MV-4-11 (cell line): ENCODE measurements at regions not wholly inside any gene's neighbourhood (a gene's known extent, or its start where the extent isn't known, plus 50 kb on each side); places are given as distances from the start of the nearest gene placed in this dataset.

Experiments used
- DNase-seq: peaks from one replicate; lab custom pipeline; 2025; lab: John Stamatoyannopoulos, UW

DNA sequence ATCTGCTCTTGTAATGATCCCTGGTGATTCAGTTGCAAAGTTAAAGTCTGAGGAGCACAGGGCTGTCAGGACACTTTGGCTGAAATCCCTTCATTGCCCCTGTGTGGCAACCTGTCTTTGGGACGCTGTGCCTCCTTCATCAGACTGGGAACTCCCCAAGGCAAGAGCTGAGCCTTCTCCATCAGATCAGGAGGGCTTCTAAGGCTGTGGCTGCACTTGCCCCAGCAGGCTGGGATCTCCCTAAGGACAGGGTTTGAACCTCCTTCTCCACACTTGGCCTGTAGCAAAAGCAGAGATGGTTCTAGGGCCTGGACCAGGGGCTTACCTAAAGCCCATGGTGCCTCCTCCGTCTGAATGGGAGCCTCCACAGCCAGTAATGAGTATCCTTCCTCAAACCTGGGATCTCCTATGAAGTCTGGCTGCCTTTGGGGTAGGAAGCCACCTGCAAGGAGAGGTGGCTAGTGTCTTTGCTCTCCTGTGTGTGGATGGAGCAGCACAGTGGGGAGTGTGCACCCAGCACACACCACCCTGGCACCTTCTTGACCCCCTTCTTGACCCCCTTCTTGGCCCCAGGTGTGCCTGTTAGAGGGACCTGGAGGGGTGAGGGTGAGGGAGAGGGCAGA lies 79.0 kb upstream of the NKD1 start:
- DNase-seq: no peak

DNA sequence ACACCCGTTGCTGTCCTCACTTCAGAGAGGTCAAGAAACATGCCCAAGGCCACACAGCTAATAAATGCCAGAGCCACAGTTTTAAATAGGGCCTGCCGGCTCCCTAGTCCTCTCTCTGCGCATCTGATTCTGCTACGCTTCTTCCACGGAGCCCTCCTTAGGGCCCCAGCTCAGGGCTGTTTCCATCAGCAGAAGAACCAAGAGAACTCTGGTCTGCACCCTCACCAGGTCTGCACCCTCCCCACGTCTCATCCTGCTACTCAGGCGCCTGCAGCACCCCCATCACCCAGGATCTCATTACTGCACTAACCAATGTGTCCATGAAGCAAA lies 79.5 kb upstream of the NKD1 start:
- DNase-seq: no peak

DNA sequence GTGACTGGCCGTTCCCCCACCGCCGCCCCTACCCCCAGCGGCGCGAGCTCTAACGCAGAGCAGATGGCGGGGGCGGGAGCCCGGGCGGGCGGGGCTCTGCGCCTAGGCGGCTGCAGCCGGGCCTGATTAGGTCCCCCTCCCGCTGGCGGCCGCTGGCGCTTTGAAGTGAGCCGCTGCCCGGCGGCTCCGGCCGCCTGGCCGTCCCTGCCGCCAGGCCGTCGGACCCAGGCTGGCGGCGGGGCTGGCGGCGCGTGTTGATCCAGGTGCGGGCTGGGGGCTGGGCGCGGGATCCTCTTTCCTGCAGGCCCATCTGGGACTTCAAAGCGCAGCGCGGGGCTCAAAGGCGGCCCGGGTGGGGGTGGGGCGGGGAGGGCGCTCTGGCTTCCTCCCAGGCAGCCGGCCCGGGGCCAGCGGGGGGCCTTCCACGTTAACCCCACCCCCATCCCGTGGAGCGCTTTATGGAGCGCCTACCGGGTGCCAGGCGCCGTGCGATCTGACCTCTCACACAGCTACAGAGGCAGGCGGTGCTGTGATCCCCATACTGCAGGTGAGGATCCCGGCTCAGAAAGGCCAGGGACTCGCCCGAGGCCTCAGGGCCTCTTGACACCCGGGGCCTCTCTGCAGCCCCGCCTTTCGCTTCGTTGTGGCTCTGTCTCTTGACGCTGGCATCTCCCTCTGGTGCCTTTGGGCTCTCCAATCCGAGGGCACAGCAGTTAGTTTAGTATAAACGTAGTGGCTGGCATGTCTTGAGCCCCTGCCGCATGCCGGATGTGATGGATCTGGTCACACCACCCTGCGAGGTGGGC lies 80.0 kb upstream of the NKD1 start:
- DNase-seq: no peak

DNA sequence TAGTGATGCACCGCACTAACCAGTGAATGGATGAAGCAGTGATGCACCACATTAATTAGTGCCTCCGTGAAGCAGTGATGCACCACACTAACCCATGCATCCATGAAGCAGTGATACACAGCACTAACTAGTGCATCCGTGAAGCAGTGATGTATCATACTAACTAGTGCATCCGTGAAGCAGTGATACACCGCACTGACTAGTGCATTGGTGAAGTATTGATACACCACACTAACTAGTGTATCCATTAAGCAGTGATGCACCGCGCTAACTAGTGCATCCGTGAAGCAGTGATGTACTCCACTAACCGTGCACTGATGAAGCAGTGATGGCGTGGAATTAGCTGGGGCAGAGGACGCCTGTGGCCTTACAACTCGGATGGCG lies 80.6 kb upstream of the NKD1 start:
- no peak for DNase-seq

DNA sequence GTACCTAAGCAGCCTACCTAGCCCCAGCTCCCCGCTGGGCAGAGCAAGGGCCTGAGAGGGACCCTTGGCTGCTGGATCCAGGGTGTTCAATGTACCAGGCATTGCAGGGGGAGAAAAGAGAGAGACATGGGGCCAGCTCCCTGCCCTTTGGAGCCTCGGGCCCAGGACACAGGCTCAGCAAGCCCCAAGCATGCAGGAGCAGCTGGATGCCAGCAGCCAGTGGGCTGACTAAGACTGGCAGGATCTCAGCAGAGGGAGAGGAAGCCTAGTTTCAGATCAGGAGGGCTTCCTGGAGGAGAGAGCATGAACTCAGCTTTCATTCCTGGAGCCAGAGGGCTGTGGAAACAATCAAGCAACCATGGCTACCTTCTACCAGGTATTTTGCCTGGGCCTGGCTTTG lies 82.0 kb upstream of the NKD1 start:
- no peak for DNase-seq

DNA sequence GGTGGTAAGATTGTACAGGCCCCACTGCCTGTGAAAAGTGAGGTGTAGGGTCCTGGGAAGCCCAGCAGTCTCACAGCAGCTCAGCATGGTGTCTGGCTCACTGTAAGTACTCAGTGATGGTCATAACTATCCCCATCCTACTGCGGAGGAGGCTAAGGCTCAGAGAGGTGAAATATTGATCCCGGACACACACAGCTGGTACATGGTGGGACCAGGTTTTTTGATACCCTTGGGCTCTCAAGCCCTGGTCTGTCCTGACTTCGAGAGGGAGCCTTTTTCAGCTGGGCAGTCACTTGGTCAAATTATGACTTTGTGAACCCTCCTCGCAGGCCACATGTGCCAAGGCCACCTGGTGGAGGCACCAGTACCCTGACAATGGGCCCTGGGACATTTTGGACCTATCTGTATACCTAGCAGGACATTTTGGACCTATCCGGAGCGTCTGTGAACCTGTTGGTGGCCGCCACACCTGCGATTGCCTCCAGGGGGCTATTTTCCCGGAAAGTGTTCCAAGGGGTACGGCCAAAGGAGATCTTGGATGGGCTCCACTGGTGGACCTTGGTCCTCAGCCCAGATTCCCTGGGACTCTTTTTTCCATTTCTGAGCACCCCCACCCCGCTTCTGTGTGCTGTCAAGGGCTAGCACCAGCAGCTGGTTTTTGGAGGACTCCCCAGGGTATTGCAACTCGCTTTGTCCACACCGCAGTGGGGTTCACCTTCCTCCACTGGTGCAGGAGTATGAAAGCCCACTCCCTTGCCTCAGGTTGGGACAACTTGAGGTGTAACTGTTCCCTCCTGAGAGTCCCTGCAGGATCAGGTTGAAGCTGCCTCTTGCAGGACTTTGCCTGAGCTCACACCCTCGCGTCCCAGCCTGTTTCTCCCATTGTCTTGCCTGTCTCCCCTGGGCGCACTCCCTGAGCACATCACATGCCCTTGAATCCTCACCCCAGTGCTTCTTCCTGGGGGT lies 83.6 kb upstream of the NKD1 start:
- DNase-seq: no peak

DNA sequence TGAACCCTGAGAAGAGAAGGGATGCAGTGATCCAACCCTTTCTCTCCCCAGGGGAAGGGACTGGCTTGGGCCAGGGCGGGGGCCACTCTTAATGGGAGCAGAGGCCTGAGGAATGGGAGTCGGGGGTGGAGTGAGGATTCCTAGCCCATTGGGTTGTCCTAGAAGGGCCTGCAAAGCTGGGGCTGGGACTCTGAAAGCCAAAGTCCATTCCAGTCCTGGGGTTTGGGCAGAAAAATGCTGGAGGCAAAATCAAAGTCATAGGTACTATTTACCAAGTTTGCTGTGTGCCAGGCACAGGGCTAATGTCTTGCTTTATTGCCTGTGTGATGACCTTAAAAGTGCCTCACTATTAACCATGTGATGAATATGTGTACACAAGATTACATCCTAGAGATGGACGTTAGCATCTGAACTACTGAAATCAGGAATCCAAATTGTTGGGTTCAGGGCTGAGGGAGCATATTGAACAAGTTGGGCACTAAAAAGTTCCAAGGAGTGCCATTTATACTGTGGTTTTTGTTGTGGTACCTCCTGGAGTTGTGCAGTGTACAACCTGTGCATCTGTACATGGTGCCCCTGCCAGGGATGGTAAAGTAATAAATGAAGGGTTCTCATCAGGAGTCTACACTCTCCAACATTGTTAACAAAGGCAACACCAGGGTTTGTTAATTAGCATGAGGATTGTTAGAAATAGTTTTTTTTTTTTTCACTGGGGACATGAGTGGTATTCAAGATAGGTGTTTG lies 84.4 kb upstream of the NKD1 start:
- no peak for DNase-seq

DNA sequence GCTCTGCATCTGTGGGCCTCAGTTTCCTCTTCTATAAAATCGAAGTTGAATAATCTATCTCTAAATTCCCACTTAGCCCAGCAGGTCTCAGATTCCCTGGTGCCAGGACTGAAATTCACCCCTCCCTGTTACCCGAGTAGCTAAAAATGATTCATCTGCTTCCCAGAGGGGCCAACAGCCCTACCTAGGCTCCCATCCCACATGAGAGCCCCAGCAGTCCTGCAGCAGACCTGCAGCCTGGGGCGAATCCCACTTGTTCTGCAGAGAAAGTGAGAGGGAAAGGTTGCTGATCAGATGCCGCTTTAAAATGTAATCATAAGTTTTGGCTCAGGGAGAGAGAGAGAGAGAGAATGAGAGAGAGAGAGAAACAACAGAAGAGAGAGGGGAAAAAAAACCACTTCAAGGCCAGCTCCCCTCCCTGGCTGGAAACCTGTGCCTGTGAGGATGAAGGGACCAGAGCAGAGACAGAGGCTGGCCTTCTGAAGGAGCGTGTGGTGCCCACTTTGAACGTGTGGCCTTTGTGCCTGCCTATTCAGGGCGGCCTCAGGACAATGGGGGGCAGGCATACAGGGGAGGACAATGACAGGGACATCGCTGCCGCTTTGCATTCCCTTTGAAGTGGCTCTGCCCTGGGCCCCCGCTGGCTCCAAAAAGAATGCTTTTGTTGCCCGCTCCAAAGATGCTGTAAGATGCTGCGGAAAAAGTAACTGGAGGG lies 85.2 kb upstream of the NKD1 start:
- no peak for DNase-seq

DNA sequence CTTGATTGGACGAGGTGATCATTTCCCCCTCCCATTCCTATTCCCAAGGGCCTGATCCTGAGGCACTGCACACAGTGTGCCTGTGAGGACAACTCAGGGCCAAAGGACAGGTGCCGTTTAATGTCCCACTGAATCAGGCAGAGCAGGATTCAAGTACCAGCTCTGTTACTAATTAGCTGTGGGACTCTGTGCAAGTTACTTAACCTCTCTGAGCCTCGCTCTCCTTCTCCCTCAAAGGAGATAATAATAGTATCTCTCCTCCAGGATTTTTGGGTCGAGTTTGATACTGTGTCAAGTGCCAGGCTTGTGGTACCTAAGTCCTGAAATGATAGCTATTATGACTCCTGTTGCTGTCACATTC lies 86.8 kb upstream of the NKD1 start:
- no peak for DNase-seq

DNA sequence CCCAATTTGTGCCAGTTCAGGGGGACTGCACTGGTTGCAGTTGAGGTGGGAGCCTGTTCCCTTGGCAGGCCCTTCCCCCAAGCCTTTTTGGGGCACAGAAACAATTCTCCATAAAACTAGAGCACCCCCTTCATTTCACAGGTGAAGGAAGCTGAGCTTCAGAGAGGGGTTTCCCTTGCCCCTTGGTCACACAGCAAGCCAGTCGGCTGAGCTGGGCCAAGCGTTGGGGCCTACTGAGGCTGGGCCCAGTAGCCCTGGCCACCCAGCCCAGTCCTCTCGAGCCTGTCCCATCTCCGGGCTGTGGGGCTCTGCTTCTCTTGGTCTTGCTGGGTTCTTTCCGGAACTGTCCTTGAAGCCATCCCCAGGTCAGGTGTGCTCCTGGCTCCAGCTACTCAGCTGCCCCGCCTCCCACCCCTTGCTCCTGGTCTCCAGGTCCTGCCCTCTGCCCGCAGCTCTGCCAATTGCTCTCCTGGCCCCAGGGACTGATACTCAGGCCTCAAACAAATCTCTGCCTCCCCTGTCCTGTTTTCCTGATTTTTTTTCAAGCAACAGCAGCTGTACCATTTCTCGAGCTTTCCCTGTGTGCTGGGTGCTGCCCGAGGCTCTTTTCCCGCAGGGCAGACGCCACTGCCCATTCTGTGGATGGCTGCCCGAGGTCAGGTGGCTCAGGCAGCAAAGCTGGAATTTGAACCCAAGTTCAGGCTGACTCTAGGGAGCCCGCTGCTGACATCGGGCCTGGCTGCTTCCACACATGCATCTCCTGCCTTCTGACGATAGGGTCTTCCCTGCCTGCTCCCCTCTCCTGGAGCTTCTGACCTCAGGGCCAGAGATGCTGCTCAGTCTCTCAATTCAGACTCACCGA lies 87.4 kb upstream of the NKD1 start:
- DNase-seq: no peak

DNA sequence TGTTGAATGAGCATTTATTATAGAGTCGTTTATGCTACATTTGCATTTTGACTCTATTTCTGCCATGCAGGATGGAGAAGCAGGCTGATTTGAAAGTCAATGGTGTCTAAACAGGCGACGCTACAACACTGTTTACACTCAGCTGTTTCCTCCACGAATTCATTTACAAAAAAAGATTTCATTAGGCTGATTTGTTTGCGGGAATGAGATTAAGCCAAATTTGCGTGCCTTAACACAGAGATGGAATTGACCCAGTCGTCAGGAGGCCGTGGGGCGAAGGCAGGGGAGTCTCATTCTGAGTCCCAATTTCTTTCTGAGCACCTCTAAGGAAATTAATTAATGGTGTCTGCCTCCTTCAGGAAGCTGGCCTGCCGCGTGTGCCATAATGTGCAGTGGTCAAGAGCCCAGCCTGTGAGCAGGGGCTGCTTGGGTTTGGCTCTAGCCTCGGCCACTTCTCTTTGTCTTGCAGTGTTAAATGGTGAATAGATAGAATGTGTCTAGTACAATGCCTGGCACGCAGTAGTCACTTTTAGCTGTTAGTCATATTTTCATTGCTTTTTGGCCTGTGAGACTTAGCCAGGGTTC lies 88.6 kb upstream of the NKD1 start:
- DNase-seq: no peak

DNA sequence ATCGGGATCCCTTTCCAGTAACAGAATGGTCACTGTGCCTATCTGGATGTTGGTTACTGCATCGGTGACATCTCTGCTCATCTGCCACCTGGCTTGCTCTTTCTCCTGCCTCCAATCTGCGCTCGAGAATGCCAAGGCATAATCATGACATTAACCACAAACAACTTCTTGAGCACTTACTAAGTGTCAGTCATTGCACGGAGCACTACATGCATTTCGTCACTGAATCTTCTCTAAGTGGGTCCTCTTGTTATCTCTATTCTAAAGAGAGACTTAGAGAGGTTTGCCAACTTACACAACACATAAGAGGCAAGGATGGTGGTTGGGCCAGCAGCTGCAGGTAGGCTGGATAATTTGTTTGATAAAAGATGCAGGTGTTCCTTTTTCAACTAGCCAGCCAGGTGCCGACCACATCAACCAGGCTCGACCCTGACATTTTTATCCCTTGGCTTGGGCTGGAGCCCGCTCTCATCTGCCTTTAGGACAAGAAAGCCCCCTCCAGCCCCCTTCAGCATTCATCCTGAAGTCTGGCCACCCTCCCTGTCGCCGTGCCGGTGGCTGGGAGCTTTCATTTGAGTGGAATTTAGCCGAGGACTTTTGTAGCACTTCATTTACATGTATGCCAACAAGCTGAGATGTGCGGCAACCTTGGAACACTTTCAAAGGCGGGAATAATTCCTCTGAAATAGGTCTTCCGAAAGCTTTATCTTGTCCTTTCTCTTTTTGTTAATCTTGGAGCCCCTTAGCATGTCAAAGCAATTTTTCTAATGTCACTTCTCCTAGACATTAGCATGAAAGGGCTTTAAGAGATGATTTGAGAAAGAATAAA lies 89.3 kb upstream of the NKD1 start:
- DNase-seq: no peak

DNA sequence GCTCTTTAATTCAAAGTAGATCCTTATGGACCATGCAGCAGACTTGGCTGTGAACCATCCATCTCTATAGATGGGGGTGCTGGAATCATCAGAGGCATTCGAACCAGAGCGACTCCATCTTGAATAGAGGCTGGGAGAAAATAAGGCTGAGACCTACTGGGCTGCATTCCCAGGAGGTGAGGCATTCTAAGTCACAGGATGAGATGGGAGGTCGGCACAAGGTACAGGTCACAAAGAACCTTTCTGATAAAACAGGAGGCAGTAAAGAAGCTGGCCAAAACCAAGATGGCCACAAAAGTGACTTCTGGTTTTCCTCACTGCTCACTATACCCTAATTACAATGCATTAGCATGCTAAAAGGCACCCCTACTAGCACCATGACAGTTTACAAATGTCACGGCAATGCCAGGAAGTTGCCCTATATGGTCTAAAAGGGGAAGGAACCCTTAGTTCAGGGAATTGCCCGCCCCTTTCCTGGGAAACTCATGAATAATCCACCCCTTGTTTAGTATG lies 89.2 kb upstream of the BRD7 start:
- DNase-seq: peak; percentile 49

DNA sequence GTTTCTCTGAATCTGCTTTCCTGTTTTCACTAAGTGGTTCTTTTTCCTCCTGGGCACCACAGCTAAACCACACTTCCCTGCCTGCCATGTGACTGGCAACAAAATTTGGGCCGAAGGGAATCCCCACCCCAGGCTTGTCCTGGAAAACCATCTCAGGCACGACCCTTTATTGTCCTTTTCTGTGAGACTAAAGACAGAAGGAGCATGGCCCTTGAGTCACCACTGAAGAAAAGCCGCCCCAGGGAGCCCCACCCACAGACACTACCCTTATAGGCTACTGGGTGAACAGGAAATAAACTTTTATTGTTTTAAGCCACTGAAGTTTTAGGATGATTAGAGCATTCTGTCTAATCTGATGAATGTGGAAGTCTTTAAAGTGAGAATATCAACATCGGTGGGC lies 88.6 kb upstream of the BRD7 start:
- DNase-seq: peak; percentile 10

DNA sequence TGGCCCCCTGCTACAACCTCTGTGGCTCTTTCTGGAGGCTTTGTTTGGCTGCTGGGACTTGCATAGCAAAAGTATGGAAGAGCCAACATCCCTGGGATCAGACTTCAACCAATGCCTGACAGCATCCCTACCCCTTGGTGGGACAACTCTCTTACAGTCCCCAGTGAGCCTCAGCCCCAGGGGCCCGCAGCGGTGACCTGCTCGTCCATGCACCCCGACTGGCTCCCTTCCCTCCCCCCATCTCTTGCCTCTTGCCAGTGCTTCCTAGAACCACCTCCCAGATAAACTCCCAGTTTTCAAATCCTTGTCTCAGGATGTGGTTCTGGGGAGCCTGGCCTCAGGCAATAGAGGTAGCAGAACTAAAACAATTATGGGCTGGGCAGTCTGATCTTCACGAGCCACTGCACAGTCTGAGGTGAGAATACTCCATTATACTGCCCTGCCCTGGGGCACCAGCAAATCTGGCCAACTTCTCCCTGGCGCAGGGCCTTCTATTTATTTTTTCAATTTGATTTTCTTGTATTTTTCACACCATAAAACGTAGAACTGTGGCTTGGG lies 86.6 kb upstream of the BRD7 start:
- no peak for DNase-seq

DNA sequence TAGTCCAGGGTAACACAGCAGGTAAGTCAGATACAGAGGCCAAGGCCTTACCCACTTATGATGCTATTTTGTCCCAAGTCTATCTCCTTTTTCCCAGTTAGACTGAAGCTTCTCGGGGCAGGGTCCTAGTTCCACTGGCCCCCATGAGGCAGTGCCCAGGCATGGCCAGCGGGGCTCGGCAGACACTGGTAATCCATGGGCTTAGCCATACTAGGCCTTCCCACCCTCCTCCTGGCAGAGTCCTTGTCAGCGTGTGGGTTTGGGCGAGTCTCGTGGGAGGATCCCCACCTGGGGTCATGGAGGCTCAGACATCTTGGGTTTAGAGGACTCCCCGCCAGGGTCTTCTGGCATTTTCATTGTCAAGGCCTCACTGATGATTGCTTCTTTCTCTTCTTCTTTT lies 84.7 kb upstream of the BRD7 start:
- DNase-seq: no peak

DNA sequence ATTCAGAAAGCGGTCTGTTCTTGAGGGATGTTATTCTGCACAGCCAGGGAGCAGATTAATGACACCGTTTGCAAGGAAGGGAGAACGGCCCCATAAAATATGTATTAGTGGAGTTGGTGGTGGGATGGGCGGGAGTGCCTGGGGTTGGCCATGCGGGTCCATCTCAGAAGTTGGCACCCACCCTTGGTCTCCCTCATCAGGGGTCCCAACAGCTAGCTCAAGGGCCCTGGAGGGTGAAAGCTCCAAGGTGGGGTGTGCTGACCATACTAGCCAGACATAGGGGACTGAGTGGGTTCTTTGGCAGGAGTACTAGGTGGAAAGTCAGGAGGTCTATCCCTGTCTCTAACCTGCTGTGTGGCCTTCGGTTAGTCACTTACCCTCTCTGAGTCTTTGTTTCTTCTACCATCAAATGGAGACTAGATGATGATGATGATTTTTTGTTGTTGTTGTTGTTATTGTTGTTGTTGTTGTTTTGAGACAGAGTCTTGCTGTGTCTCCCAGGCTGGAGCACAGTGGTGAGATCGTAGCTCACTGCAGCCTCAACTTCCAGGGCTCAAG lies 83.2 kb upstream of the BRD7 start:
- no peak for DNase-seq

DNA sequence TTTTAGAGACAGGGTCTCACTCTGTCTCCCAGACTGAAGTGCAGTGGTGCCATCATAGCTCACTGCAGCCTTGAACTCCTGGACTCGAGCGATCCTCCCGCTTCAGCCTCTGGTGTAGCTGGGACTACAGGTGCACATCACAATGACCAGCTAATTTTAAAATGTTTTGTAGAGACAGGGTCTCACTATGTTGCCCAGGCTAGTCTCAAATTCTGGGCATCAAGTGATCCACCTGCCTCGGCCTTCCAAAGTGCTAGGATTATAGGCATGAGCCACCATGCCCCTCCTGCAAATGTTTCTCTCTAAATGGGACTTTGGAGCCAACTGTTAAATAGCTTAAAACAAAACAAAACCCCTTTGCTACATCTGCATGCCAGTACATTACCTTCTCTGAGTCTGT lies 82.2 kb upstream of the BRD7 start:
- DNase-seq: no peak

DNA sequence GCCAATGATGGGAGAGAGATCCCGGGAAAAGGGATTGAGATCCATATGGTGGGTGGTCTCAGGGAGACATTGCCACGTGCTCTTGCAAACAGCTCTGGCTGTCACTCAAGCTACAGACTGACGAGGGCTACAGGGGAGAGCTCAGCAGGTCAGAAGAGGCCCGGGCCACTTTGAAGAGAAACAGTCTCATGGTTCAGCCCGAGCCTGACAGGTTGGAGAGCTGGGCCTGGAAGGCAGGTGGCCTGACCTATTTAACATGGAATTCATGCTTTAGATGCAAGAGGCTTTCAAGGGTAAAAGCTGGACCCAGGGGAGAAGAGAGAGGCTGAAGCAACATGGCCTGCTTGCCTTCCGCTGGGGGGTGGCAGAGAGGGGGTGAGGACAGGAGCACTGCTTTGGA lies 81.0 kb upstream of the BRD7 start:
- DNase-seq: no peak
